Skin epidermis (tissue), 12 donors: ENCODE measurements at regions not wholly inside any gene's neighbourhood (a gene's known extent, or its start where the extent isn't known, plus 50 kb on each side); places are given as distances from the start of the nearest gene placed in this dataset.
"Not testable (repeated sequence)": the region's sequence is repeated elsewhere in the genome, so short reads cannot be mapped to it uniquely, and the experiment has no call there.

Experiments
- H3K27ac ChIP-seq, 21 experiments: fragments of 200-600 bp; sonication (generic) in 11 of 21; one replicate each; pipeline ENCODE4 v1.5.0; 2020; ENCODE audit warnings: mild to moderate bottlenecking in 3 of 21, inconsistent platforms in 2 of 21, moderate library complexity in 2 of 21
- H3K4me3 ChIP-seq, 7 experiments: fragments of 200-600 bp; sonication (generic) in 2 of 7; one replicate each; pipeline ENCODE4 v1.5.0; 2020; ENCODE audit warnings: inconsistent platforms in 2 of 7, mild to moderate bottlenecking in 2 of 7, moderate library complexity in 1 of 7

GRCh38 chr16:85279825-85280545 lies 167.7 kb upstream of the CIBAR2 start:
- no peak overlapping the region for H3K4me3 ChIP-seq
- H3K27ac ChIP-seq = no peak overlapping the region

- no peak overlapping the region for H3K27ac ChIP-seq
- no peak overlapping the region for H3K4me3 ChIP-seq
Measured at GRCh38 chr16:85281181-85281580, 168.9 kb upstream of the CIBAR2 start.

GRCh38 chr16:85282842-85283241 lies 170.6 kb upstream of the CIBAR2 start:
- no peak overlapping the region for H3K4me3 ChIP-seq
- no peak overlapping the region for H3K27ac ChIP-seq

GRCh38 chr16:85283305-85284050 lies 171.2 kb upstream of the CIBAR2 start:
- no peak overlapping the region for H3K27ac ChIP-seq
- H3K4me3 ChIP-seq = no peak overlapping the region

DNA sequence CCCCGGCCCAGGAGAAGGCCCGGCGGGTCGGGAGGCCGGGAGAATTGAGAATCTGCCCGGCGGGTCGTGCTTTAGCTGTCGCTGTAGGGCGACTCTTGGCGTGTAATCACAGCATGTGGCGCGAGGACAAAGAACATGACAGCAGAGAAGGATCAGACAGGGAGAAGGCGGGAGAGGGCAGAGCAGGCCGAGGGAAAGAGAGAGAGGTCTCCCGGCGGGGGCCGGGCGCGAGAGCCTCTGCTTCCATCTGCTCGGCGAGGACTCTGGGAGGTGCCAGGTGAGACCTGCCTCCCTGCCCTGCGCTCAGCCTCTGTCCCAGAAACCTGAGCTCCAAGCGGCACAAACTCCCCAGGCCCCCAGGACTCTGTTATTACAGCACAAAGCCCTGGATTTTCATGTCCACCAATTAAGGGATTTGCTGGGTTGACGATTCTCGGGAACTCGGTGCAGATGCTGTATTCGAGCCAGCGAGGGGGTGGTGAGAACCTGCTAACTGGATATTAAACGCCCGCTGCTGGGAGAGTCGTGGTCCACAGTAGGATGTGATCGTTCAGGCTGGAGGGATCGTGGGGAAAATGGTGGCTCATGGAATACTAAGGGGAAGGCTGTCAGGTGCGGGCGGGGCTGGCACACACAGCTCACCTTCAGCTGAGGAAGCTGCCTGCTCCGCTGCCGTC lies 172.0 kb upstream of the CIBAR2 start:
- H3K27ac ChIP-seq = no peak overlapping the region

GRCh38 chr16:85285681-85286065 lies 173.4 kb upstream of the CIBAR2 start:
- Histone ChIP-seq H3K4me3 (no peak overlapping the region), H3K27ac (peak overlapping the region in 8 of 21 experiments; percentile 45 to 67 (median 62))

More for the DNA sequence above, 172.0 kb upstream of the CIBAR2 start:
- no peak overlapping the region for H3K4me3 ChIP-seq

- H3K4me3 ChIP-seq = no peak overlapping the region
- H3K27ac ChIP-seq = peak overlapping the region in 14 of 21 experiments; percentile 3 to 74 (median 54)
Measured at GRCh38 chr16:85286066-85286831, 174.0 kb upstream of the CIBAR2 start.

DNA sequence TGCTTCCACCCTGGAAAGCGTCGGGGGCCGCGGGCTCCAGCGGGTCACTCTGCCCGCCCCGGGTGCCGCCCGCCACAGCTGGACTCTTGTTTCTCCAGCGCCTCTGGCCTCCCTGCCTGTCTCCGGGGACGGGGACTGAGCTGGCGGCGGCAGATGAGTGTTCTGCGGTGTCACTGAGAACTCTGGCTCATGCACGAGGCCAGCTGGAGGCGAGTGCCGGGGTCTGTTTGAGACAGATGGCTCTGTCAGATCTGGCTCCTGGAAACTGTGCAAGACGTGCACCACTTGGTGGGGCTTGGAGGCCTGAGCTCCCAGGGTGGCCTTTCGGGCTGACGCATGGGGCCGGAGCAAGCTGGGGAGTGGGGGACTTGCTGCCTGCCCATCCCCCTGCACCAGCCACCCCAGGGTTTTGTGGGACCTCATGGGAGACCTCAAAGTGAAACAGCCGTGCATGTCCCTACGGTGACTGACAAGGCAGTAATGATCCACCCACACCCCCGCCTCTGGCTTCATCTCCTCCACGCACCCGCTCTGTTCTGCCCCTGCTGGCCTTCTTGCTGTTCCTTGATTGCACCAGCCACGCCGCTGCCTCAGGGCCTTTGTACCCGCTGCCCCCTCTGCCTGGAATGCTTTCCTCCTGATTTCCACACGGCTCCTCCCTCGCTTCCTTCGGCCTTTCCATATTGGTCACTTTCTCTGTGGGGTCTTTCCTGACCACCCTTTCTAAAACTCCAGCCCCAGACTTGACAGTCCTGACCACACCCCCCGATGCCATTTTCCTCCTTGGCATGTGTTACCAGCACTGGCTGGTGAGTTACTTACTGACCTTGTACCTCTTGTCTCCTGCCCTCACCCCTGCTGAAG lies 174.9 kb upstream of the CIBAR2 start:
- peak overlapping the region in 14 of 21 experiments; percentile 3 to 74 (median 49) for H3K27ac ChIP-seq
- no peak overlapping the region for H3K4me3 ChIP-seq

DNA sequence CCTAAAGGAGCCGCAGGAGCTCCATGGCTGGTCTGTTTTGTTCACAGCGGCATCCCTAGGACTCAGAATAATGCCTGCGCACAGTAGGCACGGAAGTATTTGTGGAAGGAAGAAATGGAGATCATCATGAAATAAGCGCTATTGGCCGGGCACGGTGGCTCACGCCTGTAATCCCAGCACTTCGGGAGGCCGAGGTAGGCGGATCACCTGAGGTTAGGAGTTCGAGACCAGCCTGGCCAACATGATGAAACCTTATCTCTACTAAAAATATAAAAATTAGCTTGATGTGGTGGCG lies 175.5 kb upstream of the CIBAR2 start:
- peak overlapping the region in 2 of 21 experiments; percentile 44 to 74 for H3K27ac ChIP-seq
- not testable (repeated sequence) for H3K4me3 ChIP-seq

DNA sequence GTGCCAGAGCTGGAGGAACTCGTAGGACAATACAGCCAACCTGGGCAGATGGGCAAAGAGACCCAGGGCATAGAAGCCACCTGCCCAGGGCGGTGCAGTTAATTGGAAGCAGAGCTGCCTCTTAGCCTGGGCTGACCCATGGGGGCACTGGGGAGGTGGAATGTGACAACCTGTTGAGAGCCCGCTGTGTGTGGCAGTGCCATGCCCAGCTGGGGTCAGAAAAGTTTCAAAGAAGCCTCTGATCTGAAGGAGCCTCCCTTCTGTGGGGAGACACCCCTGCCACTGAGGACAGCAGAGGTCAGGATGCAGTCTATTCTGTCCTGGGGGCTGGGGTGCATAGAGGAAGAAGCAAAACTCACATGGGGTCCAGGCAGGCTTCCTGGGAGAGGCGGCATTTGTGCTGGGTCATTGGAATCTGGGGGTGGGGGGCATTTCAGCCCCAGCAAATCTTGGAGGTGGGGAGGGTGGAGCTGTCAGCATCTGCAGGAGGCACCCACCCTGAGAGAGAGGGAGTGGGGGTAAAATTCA lies 176.1 kb upstream of the CIBAR2 start:
- no peak overlapping the region for H3K4me3 ChIP-seq
- no peak overlapping the region for H3K27ac ChIP-seq

DNA sequence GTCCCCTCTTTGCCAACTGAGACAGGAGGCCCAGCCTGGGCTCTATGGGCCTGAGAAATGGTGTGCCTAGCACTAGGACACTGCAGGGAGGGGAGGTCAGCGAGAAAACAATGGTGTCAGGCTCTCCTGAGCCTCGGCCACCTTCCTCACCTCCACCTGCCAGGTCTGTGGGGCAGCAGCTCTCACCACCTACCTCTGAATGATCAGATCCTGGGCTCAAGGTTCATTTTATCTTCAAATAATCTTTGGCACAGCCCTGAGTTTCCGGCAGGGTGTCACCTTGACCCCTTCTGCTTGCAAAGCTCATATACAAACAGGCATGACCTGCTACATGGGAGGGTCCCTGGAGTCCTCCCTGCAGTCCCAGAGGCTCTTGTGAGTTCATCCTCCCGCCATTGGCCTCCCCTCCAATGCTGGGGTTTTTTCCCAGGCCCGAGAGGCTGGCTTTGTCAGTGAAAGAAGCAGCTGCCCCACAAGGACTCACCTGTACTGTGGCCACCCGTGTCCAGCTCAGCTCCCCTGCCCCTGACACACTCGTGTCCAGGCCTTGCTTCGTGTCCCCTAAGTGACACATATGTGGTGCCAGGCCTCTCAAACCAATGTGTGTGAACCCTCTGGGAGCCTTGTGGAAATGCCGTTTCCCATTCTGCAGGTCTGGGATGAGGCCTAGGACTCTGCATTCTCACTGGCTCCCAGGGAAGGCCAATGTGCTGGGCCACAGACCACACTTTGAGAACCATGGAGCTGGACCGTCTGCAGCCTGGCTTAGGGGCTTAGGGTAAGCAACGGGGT lies 176.8 kb upstream of the CIBAR2 start:
- no peak overlapping the region for H3K4me3 ChIP-seq
- no peak overlapping the region for H3K27ac ChIP-seq

DNA sequence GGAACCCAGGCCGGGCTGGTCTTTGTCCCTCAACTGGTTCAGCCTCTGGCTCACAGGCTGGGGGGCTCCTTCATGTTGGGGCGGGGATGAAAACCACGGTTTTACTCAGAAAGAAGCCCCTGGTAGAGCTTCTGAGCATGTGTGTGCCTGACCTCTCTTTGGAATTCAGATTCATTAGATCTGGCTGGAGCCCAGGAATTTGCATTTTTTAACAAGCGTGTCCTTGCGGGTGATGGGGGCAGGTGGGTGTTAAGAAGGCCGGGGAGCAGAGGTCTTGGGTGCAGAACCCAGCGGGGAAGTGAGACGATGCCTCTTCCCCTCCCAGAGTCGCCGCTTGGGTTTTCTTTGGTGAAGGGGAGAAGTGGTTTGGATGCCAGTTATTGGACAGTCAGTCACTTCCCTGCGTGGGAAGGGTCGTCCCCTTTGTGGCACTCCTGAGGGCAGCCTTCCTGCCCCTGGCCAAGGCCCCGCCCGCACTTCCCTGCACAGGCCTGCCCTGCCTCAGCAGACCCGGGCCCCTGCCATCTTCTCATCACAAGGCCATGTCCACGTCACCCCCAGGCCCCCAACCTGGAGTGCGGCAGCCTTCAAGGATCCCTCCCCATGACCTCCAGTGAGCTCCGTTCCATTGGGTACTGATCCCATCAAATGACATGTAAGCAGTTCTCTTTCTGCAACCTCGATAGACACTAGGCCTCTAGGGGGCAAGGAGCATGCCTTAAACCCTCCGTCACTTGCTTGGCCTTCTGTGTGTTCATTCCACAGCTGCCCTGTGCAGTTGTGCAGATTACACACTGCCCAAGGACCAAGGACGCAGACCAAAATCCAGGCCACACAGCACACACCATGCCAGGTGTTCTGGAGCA lies 177.7 kb upstream of the CIBAR2 start:
- Histone ChIP-seq H3K27ac (no peak overlapping the region), H3K4me3 (no peak overlapping the region)

DNA sequence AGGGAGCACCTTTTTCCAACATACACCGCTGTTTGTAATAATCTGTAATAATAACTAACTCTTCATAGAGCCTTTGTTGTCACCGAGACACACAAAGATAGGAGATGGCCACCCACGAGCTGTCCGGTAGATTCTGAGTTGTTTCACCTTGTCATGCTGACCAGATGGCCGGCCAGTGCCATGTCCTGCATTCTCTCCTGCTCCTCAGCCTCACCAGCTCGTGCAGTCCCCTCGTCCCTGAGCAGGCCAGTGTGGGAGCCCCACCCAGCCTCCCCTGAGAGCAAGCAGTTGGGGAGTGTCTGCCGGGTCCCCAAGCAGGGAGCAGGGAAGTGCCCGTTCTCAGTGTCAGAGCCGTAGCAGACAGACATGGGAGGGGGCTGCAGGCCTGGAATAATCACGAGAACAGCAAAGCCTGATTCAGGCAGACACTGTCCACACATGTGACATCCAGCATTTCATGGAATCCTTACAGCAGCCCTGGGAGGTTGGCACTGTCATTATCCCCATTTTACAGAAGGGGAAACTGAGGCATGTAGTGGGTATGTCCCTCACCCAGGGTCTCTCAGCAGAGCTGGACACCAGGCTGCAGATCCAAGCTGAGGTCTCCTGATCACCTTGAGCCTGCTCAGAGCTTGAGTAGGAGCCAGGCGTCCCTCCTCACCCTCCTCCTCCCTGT lies 178.5 kb upstream of the CIBAR2 start:
- H3K27ac ChIP-seq = no peak overlapping the region
- no peak overlapping the region for H3K4me3 ChIP-seq

GRCh38 chr16:85291302-85292148 lies 179.3 kb upstream of the CIBAR2 start:
- H3K4me3 ChIP-seq = no peak overlapping the region
- H3K27ac ChIP-seq = peak overlapping the region in 1 of 21 experiments; percentile 12

DNA sequence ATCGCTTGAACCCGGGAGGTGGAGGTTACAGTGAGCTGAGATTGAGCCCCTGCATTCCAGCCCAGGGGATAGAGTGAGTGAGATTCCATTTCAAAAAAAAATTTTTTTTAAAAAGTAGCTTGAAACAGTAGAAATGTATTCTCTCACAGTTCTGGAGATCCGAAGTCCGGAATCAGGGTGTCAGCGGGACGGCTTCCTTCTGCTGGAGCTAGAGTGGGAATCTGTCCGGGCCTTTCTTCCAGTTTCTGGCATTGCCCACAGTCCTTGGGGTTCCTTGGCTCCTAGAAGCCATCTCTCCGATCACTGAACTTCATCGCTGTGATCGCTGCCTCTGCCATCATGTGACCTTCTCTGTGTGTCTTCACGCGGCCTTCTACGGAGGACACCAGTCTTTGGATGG lies 181.2 kb upstream of the CIBAR2 start:
- H3K27ac ChIP-seq = no peak overlapping the region
- no peak overlapping the region for H3K4me3 ChIP-seq
